Panc1 (cell line): ENCODE measurements at regions not wholly inside any gene's neighbourhood (a gene's known extent, or its start where the extent isn't known, plus 50 kb on each side); places are given as distances from the start of the nearest gene placed in this dataset.

Experiments used
- TF ChIP-seq, protein P1 (sequence below): fragments of 450-650 bp; IDR thresholded peaks from 2 replicates; pipeline ENCODE4 v1.5.1; 2017; ENCODE audit warnings: mild to moderate bottlenecking
- TF ChIP-seq, protein P2 (sequence below), 2 experiments: IDR thresholded peaks; 2 replicates each; pipeline ENCODE4 v1.6.1; 2011 to 2012; ENCODE audit warnings: low read depth in 2 of 2, control low read depth in 1 of 2, low read length in 1 of 2, mild to moderate bottlenecking in 1 of 2, moderate library complexity in 1 of 2; ENCODE audit not compliant: insufficient read depth in 1 of 2

DNA sequence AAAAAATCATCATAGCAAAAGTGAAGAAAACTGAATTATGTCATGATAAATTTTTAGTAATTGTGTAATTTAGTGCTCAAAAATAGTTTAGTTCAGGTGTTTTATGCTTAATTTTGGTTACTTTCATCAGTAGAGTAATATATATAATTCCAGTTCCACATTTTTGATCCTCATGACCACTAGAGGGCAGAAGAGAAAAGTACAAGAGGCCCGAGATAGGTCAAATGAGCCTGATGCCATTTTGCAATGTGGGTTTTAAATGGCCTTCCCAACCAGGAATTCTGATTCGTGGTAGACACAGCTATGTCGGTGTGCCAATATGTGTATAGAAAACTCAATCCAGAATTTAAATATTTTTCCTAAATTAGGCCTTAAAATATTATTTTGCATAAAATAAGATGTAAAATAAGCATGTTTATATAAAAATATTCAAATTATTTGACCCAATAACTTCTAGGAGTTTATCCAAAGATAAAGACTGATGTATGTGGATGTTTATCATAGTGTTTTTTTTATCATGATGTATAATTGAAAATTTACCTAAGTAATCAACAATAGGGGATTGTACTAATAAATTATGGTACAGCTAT, 159.7 kb upstream of the RPS6KA2 start:
- TF ChIP-seq, protein P1, sequence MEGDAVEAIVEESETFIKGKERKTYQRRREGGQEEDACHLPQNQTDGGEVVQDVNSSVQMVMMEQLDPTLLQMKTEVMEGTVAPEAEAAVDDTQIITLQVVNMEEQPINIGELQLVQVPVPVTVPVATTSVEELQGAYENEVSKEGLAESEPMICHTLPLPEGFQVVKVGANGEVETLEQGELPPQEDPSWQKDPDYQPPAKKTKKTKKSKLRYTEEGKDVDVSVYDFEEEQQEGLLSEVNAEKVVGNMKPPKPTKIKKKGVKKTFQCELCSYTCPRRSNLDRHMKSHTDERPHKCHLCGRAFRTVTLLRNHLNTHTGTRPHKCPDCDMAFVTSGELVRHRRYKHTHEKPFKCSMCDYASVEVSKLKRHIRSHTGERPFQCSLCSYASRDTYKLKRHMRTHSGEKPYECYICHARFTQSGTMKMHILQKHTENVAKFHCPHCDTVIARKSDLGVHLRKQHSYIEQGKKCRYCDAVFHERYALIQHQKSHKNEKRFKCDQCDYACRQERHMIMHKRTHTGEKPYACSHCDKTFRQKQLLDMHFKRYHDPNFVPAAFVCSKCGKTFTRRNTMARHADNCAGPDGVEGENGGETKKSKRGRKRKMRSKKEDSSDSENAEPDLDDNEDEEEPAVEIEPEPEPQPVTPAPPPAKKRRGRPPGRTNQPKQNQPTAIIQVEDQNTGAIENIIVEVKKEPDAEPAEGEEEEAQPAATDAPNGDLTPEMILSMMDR: peak; percentile 83; the same call in 1 of the 2 replicates
- TF ChIP-seq, protein P2, sequence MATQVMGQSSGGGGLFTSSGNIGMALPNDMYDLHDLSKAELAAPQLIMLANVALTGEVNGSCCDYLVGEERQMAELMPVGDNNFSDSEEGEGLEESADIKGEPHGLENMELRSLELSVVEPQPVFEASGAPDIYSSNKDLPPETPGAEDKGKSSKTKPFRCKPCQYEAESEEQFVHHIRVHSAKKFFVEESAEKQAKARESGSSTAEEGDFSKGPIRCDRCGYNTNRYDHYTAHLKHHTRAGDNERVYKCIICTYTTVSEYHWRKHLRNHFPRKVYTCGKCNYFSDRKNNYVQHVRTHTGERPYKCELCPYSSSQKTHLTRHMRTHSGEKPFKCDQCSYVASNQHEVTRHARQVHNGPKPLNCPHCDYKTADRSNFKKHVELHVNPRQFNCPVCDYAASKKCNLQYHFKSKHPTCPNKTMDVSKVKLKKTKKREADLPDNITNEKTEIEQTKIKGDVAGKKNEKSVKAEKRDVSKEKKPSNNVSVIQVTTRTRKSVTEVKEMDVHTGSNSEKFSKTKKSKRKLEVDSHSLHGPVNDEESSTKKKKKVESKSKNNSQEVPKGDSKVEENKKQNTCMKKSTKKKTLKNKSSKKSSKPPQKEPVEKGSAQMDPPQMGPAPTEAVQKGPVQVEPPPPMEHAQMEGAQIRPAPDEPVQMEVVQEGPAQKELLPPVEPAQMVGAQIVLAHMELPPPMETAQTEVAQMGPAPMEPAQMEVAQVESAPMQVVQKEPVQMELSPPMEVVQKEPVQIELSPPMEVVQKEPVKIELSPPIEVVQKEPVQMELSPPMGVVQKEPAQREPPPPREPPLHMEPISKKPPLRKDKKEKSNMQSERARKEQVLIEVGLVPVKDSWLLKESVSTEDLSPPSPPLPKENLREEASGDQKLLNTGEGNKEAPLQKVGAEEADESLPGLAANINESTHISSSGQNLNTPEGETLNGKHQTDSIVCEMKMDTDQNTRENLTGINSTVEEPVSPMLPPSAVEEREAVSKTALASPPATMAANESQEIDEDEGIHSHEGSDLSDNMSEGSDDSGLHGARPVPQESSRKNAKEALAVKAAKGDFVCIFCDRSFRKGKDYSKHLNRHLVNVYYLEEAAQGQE (IDR thresholded peaks at IDR 0.05; ENCODE audit: insufficient read depth in 1 of 2, low read depth in 2 of 2, low read length in 1 of 2): no peak
